ENCODE measurements at regions not wholly inside any gene's neighbourhood (a gene's known extent, or its start where the extent isn't known, plus 50 kb on each side); places are given as distances from the start of the nearest gene placed in this dataset.
"Not testable (repeated sequence)": the region's sequence is repeated elsewhere in the genome, so short reads cannot be mapped to it uniquely, and the experiment has no call there.

- H3K4me3 ChIP-seq (ENCODE audit: low read depth, low read length) = no peak overlapping the region
- TF ChIP-seq, protein P1, sequence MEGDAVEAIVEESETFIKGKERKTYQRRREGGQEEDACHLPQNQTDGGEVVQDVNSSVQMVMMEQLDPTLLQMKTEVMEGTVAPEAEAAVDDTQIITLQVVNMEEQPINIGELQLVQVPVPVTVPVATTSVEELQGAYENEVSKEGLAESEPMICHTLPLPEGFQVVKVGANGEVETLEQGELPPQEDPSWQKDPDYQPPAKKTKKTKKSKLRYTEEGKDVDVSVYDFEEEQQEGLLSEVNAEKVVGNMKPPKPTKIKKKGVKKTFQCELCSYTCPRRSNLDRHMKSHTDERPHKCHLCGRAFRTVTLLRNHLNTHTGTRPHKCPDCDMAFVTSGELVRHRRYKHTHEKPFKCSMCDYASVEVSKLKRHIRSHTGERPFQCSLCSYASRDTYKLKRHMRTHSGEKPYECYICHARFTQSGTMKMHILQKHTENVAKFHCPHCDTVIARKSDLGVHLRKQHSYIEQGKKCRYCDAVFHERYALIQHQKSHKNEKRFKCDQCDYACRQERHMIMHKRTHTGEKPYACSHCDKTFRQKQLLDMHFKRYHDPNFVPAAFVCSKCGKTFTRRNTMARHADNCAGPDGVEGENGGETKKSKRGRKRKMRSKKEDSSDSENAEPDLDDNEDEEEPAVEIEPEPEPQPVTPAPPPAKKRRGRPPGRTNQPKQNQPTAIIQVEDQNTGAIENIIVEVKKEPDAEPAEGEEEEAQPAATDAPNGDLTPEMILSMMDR (IDR thresholded peaks at IDR 0.05; ENCODE audit: borderline replicate concordance, insufficient read depth, low read depth, low read length) = no peak
These were observed 233.5 kb upstream of the TMEM132C start for GRCh38 chr12:128033473-128033872.

GRCh38 chr12:128040971-128041370, 226.0 kb upstream of the TMEM132C start:
- TF ChIP-seq, protein P1 (IDR thresholded peaks at IDR 0.05; ENCODE audit: borderline replicate concordance, insufficient read depth, low read depth, low read length) = no peak
- no peak overlapping the region for H3K4me3 ChIP-seq (ENCODE audit: low read depth, low read length)

DNA sequence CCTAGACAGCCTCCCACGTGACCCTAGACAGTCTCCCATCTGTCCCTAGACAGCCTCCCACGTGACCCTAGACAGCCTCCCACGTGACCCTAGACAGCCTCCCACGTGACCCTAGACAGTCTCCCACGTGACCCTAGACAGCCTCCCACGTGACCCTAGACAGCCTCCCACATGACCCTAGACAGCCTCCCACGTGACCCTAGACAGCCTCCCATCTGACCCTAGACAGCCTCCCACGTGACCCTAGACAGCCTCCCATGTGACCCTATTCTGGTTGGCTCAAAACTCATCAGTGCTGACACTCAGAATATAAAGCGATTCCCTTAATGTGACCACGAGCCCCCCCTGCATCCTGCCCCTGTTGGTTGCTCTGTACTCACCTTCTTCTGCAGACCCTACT, 224.7 kb upstream of the TMEM132C start:
- not testable (repeated sequence) for H3K4me3 ChIP-seq (ENCODE audit: low read depth, low read length)

GRCh38 chr12:128042825-128043224, 224.1 kb upstream of the TMEM132C start:
- TF ChIP-seq, protein P1 (IDR thresholded peaks at IDR 0.05; ENCODE audit: borderline replicate concordance, insufficient read depth, low read depth, low read length) = no peak
- no peak overlapping the region for H3K4me3 ChIP-seq (ENCODE audit: low read depth, low read length)

DNA sequence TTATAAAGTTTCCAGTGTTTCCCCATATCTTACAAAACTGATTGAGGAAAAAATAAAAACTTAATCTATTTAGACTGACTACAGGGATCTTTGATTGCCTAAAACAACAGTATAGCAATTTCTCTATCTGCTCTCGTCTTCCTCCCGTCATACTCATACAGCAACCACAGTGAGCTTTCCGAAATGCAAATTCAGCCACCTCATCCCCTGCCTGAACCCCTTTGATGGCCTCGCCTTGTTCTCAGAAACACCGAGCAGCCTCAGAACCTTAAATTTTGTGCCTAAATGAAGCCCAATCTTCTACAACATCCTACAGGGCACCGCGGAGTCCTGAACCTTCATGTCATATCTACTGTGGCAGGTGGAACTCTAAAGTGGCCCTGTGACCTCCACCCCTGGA, 223.7 kb upstream of the TMEM132C start:
- TF ChIP-seq, protein P1 (IDR thresholded peaks at IDR 0.05; ENCODE audit: borderline replicate concordance, insufficient read depth, low read depth, low read length) = no peak
- no peak overlapping the region for H3K4me3 ChIP-seq (ENCODE audit: low read depth, low read length)

GRCh38 chr12:128047266-128048060, 219.5 kb upstream of the TMEM132C start:
- TF ChIP-seq, protein P1 (IDR thresholded peaks at IDR 0.05; ENCODE audit: borderline replicate concordance, insufficient read depth, low read depth, low read length) = no peak
- no peak overlapping the region for H3K4me3 ChIP-seq (ENCODE audit: low read depth, low read length)

- no peak overlapping the region for H3K4me3 ChIP-seq (ENCODE audit: low read depth, low read length)
- TF ChIP-seq, protein P1 (IDR thresholded peaks at IDR 0.05; ENCODE audit: borderline replicate concordance, insufficient read depth, low read depth, low read length) = no peak
These were observed 214.6 kb upstream of the TMEM132C start for GRCh38 chr12:128052331-128052730.

Measured in GM12875 (cell line).